ENCODE measurements at regions not wholly inside any gene's neighbourhood (a gene's known extent, or its start where the extent isn't known, plus 50 kb on each side); places are given as distances from the start of the nearest gene placed in this dataset.
"Not testable (repeated sequence)": the region's sequence is repeated elsewhere in the genome, so short reads cannot be mapped to it uniquely, and the experiment has no call there.

DNA sequence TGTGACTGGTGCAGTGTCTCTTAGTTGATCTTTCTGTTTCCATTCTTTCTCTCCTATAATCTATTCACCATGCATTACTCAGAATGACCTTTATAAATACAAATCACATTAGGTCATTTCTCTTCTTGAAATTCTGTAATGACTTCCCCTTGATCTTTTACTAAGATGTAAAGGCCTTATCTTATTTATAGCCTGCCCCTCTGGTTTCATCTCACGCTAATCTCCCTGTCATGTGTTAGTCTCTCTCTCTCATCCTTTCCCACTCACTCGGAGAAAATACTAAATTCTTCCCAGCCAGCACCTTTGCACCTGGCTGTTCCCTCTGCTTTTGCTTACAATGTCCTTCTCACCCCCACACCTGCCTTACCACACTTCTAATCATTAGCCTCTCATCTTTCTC lies 530.8 kb downstream of the ADCYAP1 start:
- no peak for DNase-seq

DNA sequence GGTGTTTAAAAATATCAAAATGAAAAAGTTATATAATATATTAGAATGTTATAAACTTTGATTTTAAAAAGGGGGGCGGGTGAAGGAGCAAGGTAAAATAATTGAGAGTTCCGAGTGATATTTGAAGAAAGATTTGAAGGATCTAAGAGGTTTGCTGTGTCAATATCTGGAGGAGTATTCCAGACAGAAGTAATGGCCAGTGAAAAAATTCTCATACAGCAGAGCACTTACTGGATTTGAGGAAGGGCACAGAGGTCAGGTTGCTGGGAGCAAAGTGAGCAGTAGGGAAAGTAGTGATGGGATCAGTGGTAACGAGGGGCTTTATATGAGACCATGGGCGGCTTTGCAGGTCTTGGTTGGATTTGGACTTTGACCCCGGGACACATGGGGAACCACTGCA lies 531.5 kb downstream of the ADCYAP1 start:
- no peak for DNase-seq

DNA sequence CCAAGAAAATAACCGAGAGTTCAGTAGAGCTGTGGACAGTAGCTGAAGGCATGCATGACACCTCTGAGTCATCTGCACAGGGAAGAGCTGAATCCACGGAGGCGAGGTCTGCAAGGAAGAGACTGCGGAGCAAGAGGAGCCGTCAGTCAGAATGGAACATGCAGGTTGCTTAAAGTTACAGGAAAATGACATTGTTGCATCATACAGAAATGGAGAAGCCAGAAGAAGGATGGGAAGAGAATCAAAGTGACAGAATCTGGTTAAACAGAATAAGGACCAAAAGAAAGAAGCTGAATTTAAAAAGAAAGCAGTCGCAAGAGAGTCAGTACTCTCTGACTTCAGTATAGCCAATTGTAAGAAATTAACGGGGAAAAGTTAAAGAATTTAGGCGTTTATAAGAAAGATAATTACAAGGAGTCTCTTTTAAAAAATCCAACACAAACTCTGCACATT lies 533.8 kb downstream of the ADCYAP1 start:
- no peak for DNase-seq

GRCh38 chr18:1438967-1439366 lies 534.3 kb downstream of the ADCYAP1 start:
- no peak for DNase-seq

DNA sequence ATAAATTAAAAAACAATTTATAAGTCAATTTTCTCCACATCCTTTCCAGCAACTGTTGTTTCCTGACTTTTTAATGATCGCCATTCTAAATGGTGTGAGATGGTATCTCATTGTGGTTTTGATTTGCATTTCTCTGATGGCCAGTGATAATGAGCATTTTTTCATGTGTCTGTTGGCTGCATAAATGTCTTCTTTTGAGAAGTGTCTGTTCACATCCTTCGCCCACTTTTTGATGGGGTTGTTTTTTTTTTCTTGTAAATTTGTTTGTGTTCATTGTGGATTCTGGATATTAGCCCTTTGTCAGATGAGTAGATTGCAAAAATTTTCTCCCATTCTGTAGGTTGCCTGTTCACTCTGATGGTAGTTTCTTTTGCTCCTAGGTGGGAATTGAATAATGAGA lies 539.4 kb downstream of the ADCYAP1 start:
- DNase-seq: not testable (repeated sequence)

- DNase-seq: no peak
Measured at GRCh38 chr18:1446765-1447164, 542.1 kb downstream of the ADCYAP1 start.

DNA sequence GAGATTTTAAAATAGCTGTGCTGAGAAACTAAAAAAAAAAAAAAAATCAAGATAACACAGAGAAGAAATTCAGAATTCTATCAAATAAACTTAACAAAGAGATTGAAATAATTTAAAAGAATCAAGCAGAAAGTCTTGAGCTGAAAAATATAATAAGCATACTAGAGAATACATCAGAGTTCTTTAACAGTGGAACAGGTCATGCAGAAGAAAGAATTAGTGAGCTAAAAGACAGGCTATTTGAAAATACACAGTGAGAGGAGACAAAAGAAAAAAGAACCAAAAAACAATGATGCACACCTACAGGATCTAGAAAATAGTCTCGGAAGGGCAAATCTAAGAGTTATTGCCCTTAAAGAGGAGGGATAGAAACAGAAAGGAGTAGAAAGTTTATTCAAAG lies 548.1 kb downstream of the ADCYAP1 start:
- DNase-seq: no peak

DNA sequence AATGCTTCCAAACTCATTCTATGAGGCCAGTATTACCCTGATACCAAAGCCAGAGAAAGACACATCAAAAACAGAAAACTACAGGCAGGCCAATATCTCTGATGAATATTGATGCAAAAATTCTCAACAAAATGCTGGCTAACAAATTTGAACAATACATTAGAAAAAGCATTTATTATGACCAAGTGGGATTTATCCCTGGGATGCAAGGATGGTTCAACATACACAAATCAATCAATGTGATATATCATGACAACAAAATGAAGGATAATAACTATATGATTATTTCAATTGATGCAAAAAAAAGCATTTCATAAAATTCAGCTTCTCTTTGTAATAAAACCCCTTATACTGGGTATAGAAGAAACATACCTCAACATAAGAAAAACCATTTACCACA lies 550.9 kb downstream of the ADCYAP1 start:
- no peak for DNase-seq

GRCh38 chr18:1458547-1458946 lies 553.9 kb downstream of the ADCYAP1 start:
- no peak for DNase-seq

- no peak for DNase-seq
Measured at GRCh38 chr18:1463981-1464380, 559.3 kb downstream of the ADCYAP1 start.

- DNase-seq: no peak
Measured at GRCh38 chr18:1464444-1465217, 560.0 kb downstream of the ADCYAP1 start.

DNA sequence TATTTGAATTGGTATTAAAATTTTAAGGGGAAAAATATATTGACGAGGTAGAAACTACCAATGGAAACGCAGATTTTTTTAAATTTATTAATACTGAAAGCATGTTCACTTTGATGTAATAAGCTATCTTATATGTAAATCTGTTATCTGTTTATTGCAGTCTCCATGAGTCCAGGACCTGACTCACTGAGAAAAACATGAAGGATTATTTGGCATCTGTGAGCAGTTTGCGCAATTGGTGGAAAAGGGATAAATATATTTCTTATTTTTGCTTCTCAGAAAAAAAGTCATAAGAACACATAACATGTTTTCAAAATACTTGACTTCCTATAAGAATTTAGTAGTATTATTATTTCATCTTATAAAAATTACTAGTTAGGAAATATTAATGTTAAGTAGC lies 561.4 kb downstream of the ADCYAP1 start:
- no peak for DNase-seq

GRCh38 chr18:1467461-1467964 lies 562.8 kb downstream of the ADCYAP1 start:
- no peak for DNase-seq

DNA sequence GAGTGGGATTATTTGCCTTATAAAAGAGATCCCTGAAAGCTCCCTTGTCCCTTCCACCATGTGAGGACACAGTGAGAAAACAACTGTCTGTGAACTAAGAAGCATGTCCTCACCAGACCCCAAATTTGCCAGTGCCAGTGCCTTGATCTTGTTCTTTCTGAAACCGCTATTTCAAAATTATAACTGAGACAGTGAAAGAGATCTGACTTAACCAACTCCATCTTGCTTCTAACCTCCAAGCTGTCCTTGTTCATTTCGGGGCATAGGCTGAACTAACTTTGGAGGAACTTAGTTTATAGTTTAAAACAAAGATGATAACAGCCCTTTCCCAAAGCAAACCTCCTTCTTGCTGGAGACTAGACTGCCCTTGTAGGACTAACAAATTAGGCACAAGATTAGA lies 563.9 kb downstream of the ADCYAP1 start:
- no peak for DNase-seq

DNA sequence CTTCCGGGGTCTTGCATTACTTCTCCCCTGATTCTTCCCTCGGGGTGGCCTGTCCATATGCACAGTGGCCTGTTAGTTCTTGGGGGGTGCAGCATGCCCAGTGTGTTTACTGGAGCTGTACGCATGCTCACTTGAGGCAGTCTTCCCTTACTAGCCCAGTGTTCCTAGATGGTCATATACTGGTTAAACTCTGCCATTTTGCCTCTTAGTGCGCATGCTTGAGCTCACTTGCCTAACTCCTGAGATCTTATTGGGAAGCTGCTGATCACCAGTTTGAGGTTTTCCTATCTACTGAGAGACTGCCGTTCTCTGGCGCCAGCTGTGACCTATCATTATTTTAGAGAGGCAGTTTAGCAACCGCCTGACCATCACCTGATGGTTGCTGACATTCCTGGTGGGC lies 571.2 kb downstream of the ADCYAP1 start:
- DNase-seq: no peak

DNA sequence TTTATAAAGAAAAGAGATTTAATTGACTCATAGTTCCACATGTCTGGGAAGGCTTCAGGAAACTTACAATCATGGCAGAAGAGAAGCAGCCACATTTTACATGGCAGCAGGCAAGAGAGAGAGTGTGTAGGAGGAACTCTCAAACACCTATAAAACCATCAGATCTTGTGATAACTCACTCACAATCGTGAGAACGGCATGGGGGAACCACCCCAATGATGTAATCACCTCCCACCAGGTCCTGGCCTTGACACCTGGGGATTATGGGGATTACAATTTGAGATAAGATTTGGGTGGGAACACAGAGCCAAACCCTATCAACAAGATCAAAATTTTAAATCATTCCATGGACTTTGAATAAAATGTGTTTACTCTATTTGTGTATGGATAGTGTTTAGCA lies 575.6 kb downstream of the ADCYAP1 start:
- DNase-seq: no peak

- no peak for DNase-seq
Measured at GRCh38 chr18:1481577-1481976, 576.9 kb downstream of the ADCYAP1 start.

DNA sequence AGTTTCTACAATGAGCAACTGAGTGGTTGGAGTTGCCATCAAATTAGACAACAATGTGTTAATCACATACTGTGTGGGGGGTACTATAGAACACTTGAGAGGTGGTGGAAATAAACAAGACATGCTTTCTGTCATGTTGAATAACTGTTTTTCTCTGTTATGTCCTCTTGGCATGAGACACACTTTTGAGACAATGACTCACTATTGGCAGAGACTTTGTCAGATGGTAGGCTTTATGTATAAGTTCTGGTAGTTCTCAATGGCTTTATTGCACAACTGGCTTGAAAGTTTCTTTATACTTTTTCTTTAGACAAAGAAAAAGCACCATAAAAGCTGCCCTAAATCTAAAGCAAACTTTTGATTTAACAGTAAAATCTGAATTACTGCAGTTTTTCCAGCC lies 578.7 kb downstream of the ADCYAP1 start:
- no peak for DNase-seq

GRCh38 chr18:1487457-1487856 lies 582.8 kb downstream of the ADCYAP1 start:
- no peak for DNase-seq

- no peak for DNase-seq
Measured at GRCh38 chr18:1488394-1488793, 583.7 kb downstream of the ADCYAP1 start.

GRCh38 chr18:1488957-1489356 lies 584.3 kb downstream of the ADCYAP1 start:
- DNase-seq: peak; percentile 87

- DNase-seq: no peak
Measured at GRCh38 chr18:1495387-1495786, 590.7 kb downstream of the ADCYAP1 start.

DNA sequence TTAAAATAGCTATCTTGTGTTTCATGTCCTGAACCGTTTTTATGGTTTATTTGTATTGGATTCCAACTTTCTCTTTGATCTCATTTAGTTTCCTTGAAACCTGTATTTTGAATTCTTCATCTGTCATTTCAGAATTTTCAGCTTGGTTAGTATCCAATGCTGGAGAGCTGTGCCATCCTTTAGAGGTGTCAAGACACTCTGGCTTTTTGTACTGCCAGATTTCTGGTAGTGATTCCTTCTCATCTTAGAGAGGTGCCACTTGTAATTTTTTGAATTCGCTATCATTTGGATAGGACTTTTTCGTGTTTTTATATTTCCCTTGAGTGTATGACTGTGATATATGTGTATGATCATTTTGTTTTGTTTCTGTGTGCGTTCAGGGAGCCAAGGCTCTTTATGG lies 591.4 kb downstream of the ADCYAP1 start:
- no peak for DNase-seq

GRCh38 chr18:1498216-1498615 lies 593.5 kb downstream of the ADCYAP1 start:
- DNase-seq: no peak

DNA sequence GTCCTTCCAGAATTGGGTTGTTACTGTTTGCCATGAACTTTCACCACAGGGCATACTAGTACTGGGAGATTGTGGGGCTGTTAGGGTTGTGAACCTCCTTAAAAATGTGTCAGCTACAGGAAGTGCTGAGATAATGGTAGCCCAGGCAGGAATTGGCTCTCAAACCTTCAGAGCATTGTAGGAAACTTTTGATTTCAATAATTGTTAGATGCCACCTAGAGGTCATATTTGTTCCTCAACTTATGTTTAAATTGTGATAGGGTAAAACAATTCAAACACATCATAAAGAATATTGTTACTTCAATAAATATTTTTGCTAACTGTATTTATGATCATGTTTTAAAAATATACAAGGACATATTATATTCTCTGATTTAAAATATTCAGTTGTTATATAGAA lies 594.6 kb downstream of the ADCYAP1 start:
- no peak for DNase-seq
